ENCODE measurements at regions not wholly inside any gene's neighbourhood (a gene's known extent, or its start where the extent isn't known, plus 50 kb on each side); places are given as distances from the start of the nearest gene placed in this dataset.

- TF ChIP-seq CTCF (IDR thresholded peaks at IDR 0.05; ENCODE audit: low read depth, low read length) (no peak), EZH2phosphoT487 (IDR thresholded peaks at IDR 0.05; ENCODE audit: low read depth) (no peak)
These were observed 146.5 kb downstream of the DDX1 start for GRCh38 chr2:15738225-15738546.

Data from OCI-LY3 (cell line).